H1 (cell line): ENCODE measurements at regions not wholly inside any gene's neighbourhood (a gene's known extent, or its start where the extent isn't known, plus 50 kb on each side); places are given as distances from the start of the nearest gene placed in this dataset.

Source experiments
- CTCF ChIA-PET: fragments of 300-600 bp; sonication (Branson Sonifier 250); formaldehyde crosslinking; loops from one replicate; lab custom pipeline; 2021; ENCODE audit not compliant: partially characterized antibody; lab: Charles Lee
- POLR2A ChIA-PET: fragments of 300-600 bp; sonication (Branson Sonifier 250); formaldehyde crosslinking; loops from one replicate; lab custom pipeline; 2021; ENCODE audit warnings: inconsistent platforms; ENCODE audit not compliant: partially characterized antibody; lab: Charles Lee
- DNase-seq, 2 experiments: peaks; one replicate each; pipeline versions ENCODE4 v3.0.0 to v3.0.0-alpha.2; 2010 to 2022; ENCODE audit warnings: low spot score in 2 of 2, low read depth in 1 of 2, mixed read lengths in 1 of 2
- FAIRE-seq: peaks from 2 replicates; lab custom pipeline; 2011; peaks lifted over from hg19 to GRCh38; lab: Jason Lieb, UNC
- H2AFZ ChIP-seq: 2 replicates; pipeline ENCODE4 v1.8.1; 2012; ENCODE audit warnings: low read length, inconsistent platforms
- H2AK5ac ChIP-seq: 2 replicates; pipeline ENCODE4 v1.6.1; 2013; ENCODE audit warnings: low read depth, low read length
- H2BK120ac ChIP-seq: replicated peaks from 2 replicates; pipeline ENCODE3; 2013; ENCODE audit warnings: low read depth, low read length, inconsistent platforms
- H2BK12ac ChIP-seq: 2 replicates; pipeline ENCODE4 v1.6.1; 2013; ENCODE audit warnings: low read depth, low read length
- H2BK15ac ChIP-seq: 2 replicates; pipeline ENCODE4 v1.6.1; 2013; ENCODE audit warnings: low read length
- H2BK20ac ChIP-seq: 2 replicates; pipeline ENCODE4 v1.6.1; 2013; ENCODE audit warnings: low read length
- H2BK5ac ChIP-seq: 2 replicates; pipeline ENCODE4 v1.6.1; 2013; ENCODE audit warnings: low read depth, low read length
- H3K14ac ChIP-seq: 2 replicates; pipeline ENCODE4 v1.6.1; 2013; ENCODE audit warnings: inconsistent platforms; ENCODE audit not compliant: insufficient read length
- H3K18ac ChIP-seq: 2 replicates; pipeline ENCODE4 v1.6.1; 2013; ENCODE audit warnings: low read length; ENCODE audit errors: extremely low read depth
- H3K23ac ChIP-seq: 2 replicates; pipeline ENCODE4 v1.6.1; 2013; ENCODE audit warnings: inconsistent platforms; ENCODE audit not compliant: insufficient read length
- H3K23me2 ChIP-seq: 2 replicates; pipeline ENCODE4 v1.6.1; 2013; ENCODE audit warnings: low read depth, low read length
- H3K27ac ChIP-seq: 2 replicates; pipeline ENCODE4 v1.6.1; 2011; ENCODE audit warnings: low read depth, low read length, inconsistent platforms
- H3K27me3 ChIP-seq, 4 experiments: replicated peaks in 1 of 4; 1 replicate in 1 of 4; 2 replicates in 3 of 4; pipeline versions ENCODE4 v1.6.1 to v1.8.1; 2011 to 2013; ENCODE audit warnings: low read length in 3 of 4, mild to moderate bottlenecking in 3 of 4, inconsistent platforms in 2 of 4, mixed read lengths in 2 of 4, moderate library complexity in 1 of 4; ENCODE audit not compliant: control insufficient read depth in 3 of 4, insufficient read depth in 3 of 4; ENCODE audit errors: extremely low read depth in 1 of 4
- H3K36me3 ChIP-seq, 4 experiments: 2 replicates each; pipeline versions ENCODE4 v1.6.1 to v1.8.1; 2011 to 2013; ENCODE audit warnings: mild to moderate bottlenecking in 4 of 4, low read length in 3 of 4, moderate library complexity in 2 of 4, control low read depth in 1 of 4, inconsistent platforms in 1 of 4; ENCODE audit not compliant: insufficient read depth in 4 of 4, control insufficient read depth in 2 of 4
- H3K4ac ChIP-seq: replicated peaks from 2 replicates; pipeline ENCODE3; 2013; ENCODE audit warnings: low read length, low read depth, mixed read lengths, inconsistent platforms; ENCODE audit not compliant: insufficient read length
- H3K4me1 ChIP-seq, 4 experiments: replicated peaks in 1 of 4; 1 replicate in 1 of 4; 2 replicates in 3 of 4; pipeline versions ENCODE4 v1.6.1 to v1.8.1; 2011 to 2013; ENCODE audit warnings: low read length in 3 of 4, inconsistent platforms in 2 of 4, mixed read lengths in 1 of 4; ENCODE audit not compliant: insufficient read depth in 4 of 4, control insufficient read depth in 3 of 4
- H3K4me2 ChIP-seq, 2 experiments: 2 replicates each; pipeline versions ENCODE4 v1.6.1 to v1.8.1; 2011 to 2013; ENCODE audit warnings: low read depth in 2 of 2, low read length in 2 of 2, control low read depth in 1 of 2, inconsistent platforms in 1 of 2, mild to moderate bottlenecking in 1 of 2; ENCODE audit not compliant: insufficient read depth in 1 of 2
- H3K4me3 ChIP-seq, 4 experiments: fragments of 200-600, 300-600 bp in 1 of 4; sonication (generic), shearing (Covaris generic), sonication (Bioruptor Twin) in 1 of 4; 2 replicates each; pipeline versions ENCODE4 v1.5.1 to v1.8.1; 2011 to 2016; ENCODE audit warnings: low read length in 4 of 4, low read depth in 3 of 4, control low read depth in 2 of 4, inconsistent platforms in 2 of 4, mild to moderate bottlenecking in 2 of 4, mixed read lengths in 1 of 4, moderate library complexity in 1 of 4; ENCODE audit not compliant: insufficient read depth in 2 of 4; ENCODE audit errors: extremely low read depth in 1 of 4
- H3K56ac ChIP-seq: replicated peaks from 2 replicates; pipeline ENCODE3; 2013; ENCODE audit warnings: low read depth, mild to moderate bottlenecking, mixed read lengths, low read length, inconsistent platforms; ENCODE audit not compliant: insufficient read length
- H3K79me1 ChIP-seq: 2 replicates; pipeline ENCODE4 v1.6.1; 2013; ENCODE audit warnings: low read depth, low read length, control low read depth
- H3K79me2 ChIP-seq, 2 experiments: 2 replicates each; pipeline versions ENCODE4 v1.6.1 to v1.8.1; 2012 to 2013; ENCODE audit warnings: low read length in 2 of 2, mild to moderate bottlenecking in 2 of 2, inconsistent platforms in 1 of 2; ENCODE audit not compliant: insufficient read depth in 2 of 2, control insufficient read depth in 1 of 2
- H3K9ac ChIP-seq, 4 experiments: replicated peaks in 1 of 4; 1 replicate in 1 of 4; 2 replicates in 3 of 4; pipeline versions ENCODE4 v1.6.1 to v1.8.1; 2011 to 2013; ENCODE audit warnings: low read depth in 3 of 4, low read length in 3 of 4, control low read depth in 2 of 4, mild to moderate bottlenecking in 2 of 4, moderate library complexity in 2 of 4, inconsistent platforms in 1 of 4; ENCODE audit errors: extremely low read depth in 1 of 4
- H3K9me3 ChIP-seq, 2 experiments: 2 replicates each; pipeline versions ENCODE4 v1.6.1 to v1.8.1; 2012 to 2013; ENCODE audit warnings: mild to moderate bottlenecking in 2 of 2, moderate library complexity in 2 of 2, control low read depth in 1 of 2, inconsistent platforms in 1 of 2, low read depth in 1 of 2, low read length in 1 of 2, mixed read lengths in 1 of 2; ENCODE audit not compliant: insufficient read depth in 2 of 2
- H4K20me1 ChIP-seq, 2 experiments: replicated peaks in 1 of 2; 2 replicates each; pipeline versions ENCODE3 to v1.8.1; 2011 to 2013; ENCODE audit warnings: inconsistent platforms in 2 of 2, low read length in 2 of 2, mild to moderate bottlenecking in 1 of 2; ENCODE audit not compliant: insufficient read depth in 2 of 2, control insufficient read depth in 1 of 2
- H4K5ac ChIP-seq: 2 replicates; pipeline ENCODE4 v1.6.1; 2013; ENCODE audit warnings: low read length, low read depth, mixed read lengths, inconsistent platforms; ENCODE audit not compliant: insufficient read length
- H4K8ac ChIP-seq: 2 replicates; pipeline ENCODE4 v1.8.0; 2013; ENCODE audit warnings: mild to moderate bottlenecking, moderate library complexity, low read length, inconsistent platforms; ENCODE audit not compliant: insufficient read depth; ENCODE audit errors: extremely low read depth
- H4K91ac ChIP-seq: replicated peaks from 2 replicates; pipeline ENCODE3; 2013; ENCODE audit warnings: low read length, mixed read lengths, inconsistent platforms; ENCODE audit not compliant: insufficient read length
- BCL11A ChIP-seq, 2 experiments: IDR thresholded peaks; one replicate each; pipeline ENCODE4 v1.6.1; 2011; ENCODE audit warnings: low read depth in 2 of 2, low read length in 2 of 2, mild to moderate bottlenecking in 2 of 2
- CHD2 ChIP-seq: IDR thresholded peaks from 2 replicates; pipeline ENCODE4 v1.6.1; 2012; ENCODE audit warnings: low read length, improper control_type of control experiment
- CREB1 ChIP-seq: IDR thresholded peaks from 2 replicates; pipeline ENCODE4 v1.6.1; 2012; ENCODE audit warnings: inconsistent platforms
- EP300 ChIP-seq, 2 experiments: IDR thresholded peaks; 1 replicate in 1 of 2; 2 replicates in 1 of 2; pipeline ENCODE4 v1.6.1; 2011 to 2012; ENCODE audit warnings: low read depth in 2 of 2, low read length in 2 of 2, mild to moderate bottlenecking in 2 of 2, borderline replicate concordance in 1 of 2, inconsistent platforms in 1 of 2, moderate library complexity in 1 of 2
- GABPA ChIP-seq: IDR thresholded peaks from 2 replicates; pipeline ENCODE4 v1.6.1; 2011; ENCODE audit warnings: mild to moderate bottlenecking, low read length, moderate library complexity, borderline replicate concordance; ENCODE audit not compliant: insufficient read depth
- KDM1A ChIP-seq: fragments of 200-600, 300-600 bp; sonication (generic); IDR thresholded peaks from 2 replicates; pipeline ENCODE4 v1.7.1; 2016; ENCODE audit warnings: mild to moderate bottlenecking, low read length, borderline replicate concordance
- KDM4A ChIP-seq: IDR thresholded peaks from one replicate; pipeline ENCODE4 v1.7.1; 2012; ENCODE audit warnings: low read depth, mild to moderate bottlenecking, moderate library complexity, low read length, inconsistent platforms; ENCODE audit not compliant: severe bottlenecking
- KDM5A ChIP-seq: fragments of 200-600 bp; IDR thresholded peaks from 2 replicates; pipeline ENCODE4 v1.7.1; 2012; ENCODE audit warnings: mild to moderate bottlenecking, low read length, inconsistent platforms, mixed read lengths
- NANOG ChIP-seq: IDR thresholded peaks from 2 replicates; pipeline ENCODE4 v1.6.1; 2011; ENCODE audit warnings: low read length, low read depth, mild to moderate bottlenecking, inconsistent platforms; ENCODE audit not compliant: insufficient read depth, poor library complexity, severe bottlenecking
- NRF1 ChIP-seq: IDR thresholded peaks from 2 replicates; pipeline ENCODE4 v1.6.1; 2011; ENCODE audit warnings: mild to moderate bottlenecking, low read depth, low read length, improper control_type of control experiment
- POLR2A ChIP-seq, 2 experiments: IDR thresholded peaks; 1 replicate in 1 of 2; 2 replicates in 1 of 2; pipeline ENCODE4 v1.6.1; 2011; ENCODE audit warnings: low read depth in 2 of 2, low read length in 2 of 2, mild to moderate bottlenecking in 2 of 2; ENCODE audit errors: control extremely low read depth in 1 of 2
- POLR2AphosphoS5 ChIP-seq: IDR thresholded peaks from 2 replicates; pipeline ENCODE4 v1.6.1; 2011; ENCODE audit warnings: low read depth, low read length
- SIN3A ChIP-seq, 2 experiments: IDR thresholded peaks in 1 of 2; conservative IDR thresholded peaks in 1 of 2; 2 replicates each; pipeline ENCODE4 v1.6.1; 2011 to 2012; ENCODE audit warnings: low read length in 2 of 2, improper control_type of control experiment in 1 of 2, low read depth in 1 of 2, mild to moderate bottlenecking in 1 of 2
- TCF12 ChIP-seq: IDR thresholded peaks from 2 replicates; pipeline ENCODE4 v1.6.1; 2011; ENCODE audit warnings: low read depth, mild to moderate bottlenecking, low read length
- WGBS, 2 experiments: shearing (Covaris generic) in 1 of 2; methylation state at CpG; one replicate each; pipeline versions ENCODE4 v1.1.6 to v1.1.7; 2013 to 2015; ENCODE audit warnings: low lambda C conversion rate in 2 of 2, mixed read lengths in 2 of 2, inconsistent platforms in 1 of 2, low coverage in 1 of 2, missing lambda C conversion rate in 1 of 2; ENCODE audit not compliant: insufficient replicate concordance in 2 of 2, insufficient coverage in 1 of 2, insufficient read length in 1 of 2; ENCODE audit errors: extremely low coverage in 1 of 2, missing lambda C conversion rate in 1 of 2; 5-methylcytosine and 5-hydroxymethylcytosine counted together

DNA sequence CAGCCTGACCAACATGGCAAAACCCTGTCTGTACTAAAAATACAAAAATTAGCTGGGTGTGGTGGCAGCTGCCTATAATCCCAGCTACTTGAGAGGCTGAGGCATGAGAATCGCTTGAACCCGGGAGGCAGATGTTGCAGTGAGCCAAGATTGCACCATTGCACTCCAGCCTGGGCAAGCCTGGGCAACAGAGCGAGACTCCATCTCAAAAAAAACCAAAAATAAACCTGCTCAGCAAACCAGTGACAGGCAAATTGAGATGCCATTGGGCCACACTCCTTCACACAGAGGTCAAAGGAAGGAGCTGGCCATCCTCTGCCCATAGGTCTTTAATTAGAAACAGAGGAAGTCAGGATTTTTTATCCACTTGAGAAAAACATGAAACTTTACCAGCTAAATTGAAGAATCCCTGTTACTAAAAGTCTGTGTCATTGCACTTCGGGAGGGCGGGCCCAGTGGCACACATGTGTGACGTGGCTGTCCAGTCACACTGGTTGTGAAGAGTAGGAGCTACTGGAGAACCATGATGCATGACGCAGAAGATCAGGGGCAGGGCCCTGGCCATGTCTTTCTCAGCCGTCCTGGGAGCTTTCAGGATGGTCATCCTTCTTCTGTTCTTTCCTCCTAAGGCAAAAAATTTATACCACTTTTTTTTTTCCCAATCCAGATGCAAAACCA lies 118.3 kb upstream of the ZNF438 start:
- 89% methylated on average over 8 of the region's 8 CpGs; no CpG with 5 or more reads in 1 of the 2 experiments for WGBS, 2 experiments

More for the DNA sequence above, 118.3 kb upstream of the ZNF438 start:
- TF ChIP-seq EP300 (IDR thresholded peaks at IDR 0.05; ENCODE audit: borderline replicate concordance in 1 of 2, low read depth in 2 of 2, low read length in 2 of 2): no peak
- no peak for TF ChIP-seq GABPA
- no peak for TF ChIP-seq POLR2AphosphoS5
- TF ChIP-seq KDM5A: no peak
- TF ChIP-seq CHD2: no peak
- no peak for TF ChIP-seq SIN3A (conservative IDR thresholded peaks at IDR 0.05 in 1 of 2, IDR thresholded peaks at IDR 0.05 in 1 of 2; ENCODE audit: low read depth in 1 of 2, low read length in 2 of 2)
- no peak for TF ChIP-seq CREB1
- TF ChIP-seq NANOG: no peak
- TF ChIP-seq BCL11A (IDR thresholded peaks at IDR 0.05; ENCODE audit: low read depth in 2 of 2, low read length in 2 of 2): no peak
- TF ChIP-seq POLR2A (IDR thresholded peaks at IDR 0.05; ENCODE audit: control extremely low read depth in 1 of 2, low read depth in 2 of 2, low read length in 2 of 2): no peak
- TF ChIP-seq NRF1: no peak
- no peak for TF ChIP-seq TCF12
- TF ChIP-seq KDM4A: no peak
- no peak for TF ChIP-seq KDM1A
- Histone ChIP-seq H3K79me1 (no peaks in the 10 kb centered on the region), H2AFZ (no peak overlapping the region), H3K18ac (no peak overlapping the region), H4K20me1 (no peaks in the 10 kb centered on the region), H3K27ac (no peak overlapping the region), H2BK20ac (no peak overlapping the region), H3K4me3 (no peak overlapping the region), H4K91ac (no peak overlapping the region), H2BK12ac (no peak overlapping the region), H3K79me2 (no peaks in the 10 kb centered on the region), H3K14ac (no peak overlapping the region), H3K36me3 (no peaks in the 10 kb centered on the region), H2BK15ac (no peak overlapping the region), H3K56ac (no peak overlapping the region), H4K5ac (no peak overlapping the region), H3K23ac (no peak overlapping the region), H3K4me2 (no peak overlapping the region), H3K4ac (no peak overlapping the region), H2BK5ac (no peak overlapping the region), H2BK120ac (no peak overlapping the region), H3K4me1 (no peaks in the 10 kb centered on the region), H3K9me3 (no peaks in the 10 kb centered on the region), H3K27me3 (no peaks in the 10 kb centered on the region), H4K8ac (no peak overlapping the region; the same call in 1 of the 2 replicates), H2AK5ac (no peak overlapping the region), H3K9ac (no peak overlapping the region), H3K23me2 (no peaks in the 10 kb centered on the region)
- FAIRE-seq (no peak), DNase-seq (no peak)
- POLR2A ChIA-PET: no interaction called here
- CTCF ChIA-PET: interaction anchor here (1.0 to 1.3 kb wide), 2 partner anchors 10 to 365 kb away, joined by 3 read pairs; no protein-coding TSS in a partner anchor
